ENCODE measurements at regions not wholly inside any gene's neighbourhood (a gene's known extent, or its start where the extent isn't known, plus 50 kb on each side); places are given as distances from the start of the nearest gene placed in this dataset.

- TF ChIP-seq MAX (IDR thresholded peaks at IDR 0.05) (no peak), CTCF (IDR thresholded peaks at IDR 0.05) (no peak), SREBF2 (IDR thresholded peaks at IDR 0.05) (no peak), RFX5 (IDR thresholded peaks at IDR 0.05) (no peak), KDM5A (IDR thresholded peaks at IDR 0.05) (no peak), NPAS2 (CRISPR knock-in tag; IDR thresholded peaks at IDR 0.05; ENCODE audit: borderline replicate concordance) (no peak), HOXB5 (CRISPR knock-in tag; IDR thresholded peaks at IDR 0.05) (no peak), BCL3 (IDR thresholded peaks at IDR 0.05) (no peak), RARB (CRISPR knock-in tag; IDR thresholded peaks at IDR 0.05) (no peak), JUN (IDR thresholded peaks at IDR 0.05) (no peak), RAD21 (conservative IDR thresholded peaks at IDR 0.05 in 1 of 2, IDR thresholded peaks at IDR 0.05 in 1 of 2) (no peak)
Observed at GRCh38 chr12:24175929-24176328, 226.5 kb upstream of the SOX5 start.
